ENCODE measurements at regions not wholly inside any gene's neighbourhood (a gene's known extent, or its start where the extent isn't known, plus 50 kb on each side); places are given as distances from the start of the nearest gene placed in this dataset.

GRCh38 chr13:33471204-33471603 is 185.6 kb upstream of the STARD13 start:
- ChIA-PET CTCF (no interaction called here), POLR2A (no interaction called here)
- no peak for TF ChIP-seq KDM1A (IDR thresholded peaks at IDR 0.05; ENCODE audit: low read depth)
- no peak for TF ChIP-seq FOSB (CRISPR knock-in tag; IDR thresholded peaks at IDR 0.05)
- TF ChIP-seq JUNB (IDR thresholded peaks at IDR 0.05) = no peak
- TF ChIP-seq NPAS2 (CRISPR knock-in tag; IDR thresholded peaks at IDR 0.05; ENCODE audit: borderline replicate concordance) = no peak
- no peak for TF ChIP-seq NFE2L2 (conservative IDR thresholded peaks at IDR 0.05; ENCODE audit: low read length)
- no peak for TF ChIP-seq ZSCAN20 (CRISPR knock-in tag; IDR thresholded peaks at IDR 0.05)
- no peak for TF ChIP-seq RFX5 (IDR thresholded peaks at IDR 0.05)
- no peak for TF ChIP-seq ZFP36 (IDR thresholded peaks at IDR 0.05; ENCODE audit: borderline replicate concordance, partially characterized antibody)
- TF ChIP-seq CHD4 (IDR thresholded peaks at IDR 0.05; ENCODE audit: borderline replicate concordance) = no peak
- TF ChIP-seq CEBPB (IDR thresholded peaks at IDR 0.05) = no peak
- no peak for TF ChIP-seq SREBF2 (IDR thresholded peaks at IDR 0.05)
- TF ChIP-seq ESRRA (IDR thresholded peaks at IDR 0.05; ENCODE audit: borderline replicate concordance, low read length) = no peak
- no peak for TF ChIP-seq EHMT2 (IDR thresholded peaks at IDR 0.05; ENCODE audit: low read depth)
- no peak for TF ChIP-seq FOXS1 (CRISPR knock-in tag; IDR thresholded peaks at IDR 0.05)
- TF ChIP-seq POLR2A (IDR thresholded peaks at IDR 0.05; ENCODE audit: low read length) = no peak
- TF ChIP-seq JUN (IDR thresholded peaks at IDR 0.05) = no peak
- no peak for TF ChIP-seq RNF2 (IDR thresholded peaks at IDR 0.05; ENCODE audit: borderline replicate concordance, low read depth)
- H3K4me2 ChIP-seq = no peak overlapping the region
- H3K9me3 ChIP-seq = no peaks in the 10 kb centered on the region
- H3K4me3 ChIP-seq = no peak overlapping the region
- H3K4me1 ChIP-seq = no peaks in the 10 kb centered on the region
- no peak for FAIRE-seq
- DNase-seq (ENCODE audit: low read depth in 1 of 2, low spot score in 1 of 2) = no peak
- no peak overlapping the region for H3K27ac ChIP-seq
- ATAC-seq = no peak

GRCh38 chr13:33472446-33472845 is 186.9 kb upstream of the STARD13 start:
- CTCF ChIA-PET = no interaction called here
- ATAC-seq = no peak
- no peaks in the 10 kb centered on the region for H3K4me1 ChIP-seq
- H3K4me3 ChIP-seq = no peak overlapping the region
- no peak for FAIRE-seq
- no peak overlapping the region for H3K4me2 ChIP-seq
- WGBS (ENCODE audit: missing lambda C conversion rate) = 64% methylated on average over 3 of the region's 3 CpGs
- DNase-seq (ENCODE audit: low read depth in 1 of 2, low spot score in 1 of 2) = no peak
- H3K9me3 ChIP-seq = no peaks in the 10 kb centered on the region; the same call in 2 of the 3 replicates
- TF ChIP-seq EHMT2 (IDR thresholded peaks at IDR 0.05; ENCODE audit: low read depth) (no peak), ESRRA (IDR thresholded peaks at IDR 0.05; ENCODE audit: borderline replicate concordance, low read length) (no peak), ZSCAN20 (CRISPR knock-in tag; IDR thresholded peaks at IDR 0.05) (no peak), ELK1 (IDR thresholded peaks at IDR 0.05; ENCODE audit: low read depth, low read length) (no peak), HMGXB4 (CRISPR knock-in tag; IDR thresholded peaks at IDR 0.05; ENCODE audit: borderline replicate concordance) (no peak), KDM5A (IDR thresholded peaks at IDR 0.05) (no peak), MAFK (IDR thresholded peaks at IDR 0.05; ENCODE audit: partially characterized antibody) (no peak), HOXB5 (CRISPR knock-in tag; IDR thresholded peaks at IDR 0.05) (no peak), RARB (CRISPR knock-in tag; IDR thresholded peaks at IDR 0.05) (no peak), ATOH8 (CRISPR knock-in tag; IDR thresholded peaks at IDR 0.05; ENCODE audit: low read depth) (no peak), MAZ (IDR thresholded peaks at IDR 0.05; ENCODE audit: borderline replicate concordance, low read depth, low read length) (no peak), KDM1A (IDR thresholded peaks at IDR 0.05; ENCODE audit: low read depth) (no peak)
- POLR2A ChIA-PET = no interaction called here
- no peak overlapping the region for H3K27ac ChIP-seq
